AG04449 (cell line): ENCODE measurements at regions not wholly inside any gene's neighbourhood (a gene's known extent, or its start where the extent isn't known, plus 50 kb on each side); places are given as distances from the start of the nearest gene placed in this dataset.

ENCODE experiments used
- CTCF ChIA-PET: fragments of 350-600 bp; formaldehyde crosslinking; extraction: SDS; loops from one replicate; lab custom pipeline; 2021; ENCODE audit warnings: antibody characterized with exemption; lab: Yijun Ruan, JAX
- POLR2A ChIA-PET: fragments of 400-600, 350-600 bp; formaldehyde crosslinking; extraction: SDS; loops from one replicate; lab custom pipeline; 2020; ENCODE audit warnings: antibody characterized with exemption, inconsistent platforms; lab: Yijun Ruan, JAX
- DNase-seq: peaks from one replicate; pipeline ENCODE4 v3.0.0-alpha.2; 2010; ENCODE audit warnings: low read depth, low spot score
- H3K4me3 ChIP-seq: 2 replicates; pipeline ENCODE4 v1.5.1; 2011; ENCODE audit warnings: low read depth, mild to moderate bottlenecking, control low read depth, low read length
- TF ChIP-seq, protein P1 (sequence below): IDR thresholded peaks from one replicate; pipeline ENCODE4 v1.5.1; 2011; ENCODE audit warnings: mild to moderate bottlenecking, moderate library complexity, low read length, control low read depth, inconsistent platforms; ENCODE audit not compliant: insufficient read depth; ENCODE audit errors: missing control alignments

DNA sequence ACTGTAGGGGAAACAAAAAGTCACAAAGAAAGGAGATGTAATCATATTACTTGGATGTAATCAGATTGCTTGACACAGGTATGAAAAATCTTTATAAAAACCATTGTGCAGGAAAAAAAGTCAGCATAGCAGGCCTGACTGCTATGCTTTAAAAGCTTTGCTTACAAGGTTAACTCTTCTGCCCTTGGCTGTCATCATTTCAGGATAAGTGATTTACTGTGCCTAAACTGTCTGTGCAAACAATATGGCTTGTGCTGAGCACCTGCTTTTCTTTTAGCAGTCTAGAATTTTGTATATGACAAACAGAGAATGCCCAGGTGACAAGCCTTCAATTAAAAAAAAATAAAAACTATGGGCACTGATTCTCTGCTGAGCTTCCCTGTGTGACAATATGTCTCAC lies 63.8 kb upstream of the PLEKHG7 start:
- CTCF ChIA-PET = interaction anchor here (1.6 to 2.1 kb wide), 2 partner anchors 10 to 1257 kb away, joined by 7 to 9 read pairs; no protein-coding TSS in a partner anchor
- DNase-seq = no peak
- POLR2A ChIA-PET = no interaction called here

DNA sequence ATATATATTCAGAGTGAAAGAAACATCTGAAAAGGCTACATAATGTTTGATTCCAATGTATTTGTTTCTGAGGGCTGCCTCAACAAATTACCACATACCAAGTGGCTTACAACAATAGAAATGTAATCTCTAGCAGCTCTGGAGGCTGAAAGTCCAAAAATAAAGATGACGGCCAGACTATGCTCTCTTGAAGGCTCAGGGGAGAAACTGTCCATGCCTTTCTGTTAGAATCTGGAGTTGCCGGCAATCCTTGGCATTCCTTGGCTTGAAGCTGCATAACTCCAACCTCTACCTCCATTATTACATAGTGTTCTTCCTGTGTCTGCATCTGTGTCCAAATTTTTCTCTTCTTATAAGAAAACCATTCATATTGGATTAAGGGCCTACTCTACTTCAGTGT lies 68.1 kb upstream of the PLEKHG7 start:
- H3K4me3 ChIP-seq = no peak overlapping the region
- POLR2A ChIA-PET = interaction anchor here (1.1 kb wide), 1 partner anchor 1253 kb away, joined by 3 read pairs; no protein-coding TSS in a partner anchor
- CTCF ChIA-PET = interaction anchor here (1.7 to 4.1 kb wide), 2 partner anchors 15 to 27 kb away, joined by 4 to 22 read pairs; no protein-coding TSS in a partner anchor
- TF ChIP-seq, protein P1, sequence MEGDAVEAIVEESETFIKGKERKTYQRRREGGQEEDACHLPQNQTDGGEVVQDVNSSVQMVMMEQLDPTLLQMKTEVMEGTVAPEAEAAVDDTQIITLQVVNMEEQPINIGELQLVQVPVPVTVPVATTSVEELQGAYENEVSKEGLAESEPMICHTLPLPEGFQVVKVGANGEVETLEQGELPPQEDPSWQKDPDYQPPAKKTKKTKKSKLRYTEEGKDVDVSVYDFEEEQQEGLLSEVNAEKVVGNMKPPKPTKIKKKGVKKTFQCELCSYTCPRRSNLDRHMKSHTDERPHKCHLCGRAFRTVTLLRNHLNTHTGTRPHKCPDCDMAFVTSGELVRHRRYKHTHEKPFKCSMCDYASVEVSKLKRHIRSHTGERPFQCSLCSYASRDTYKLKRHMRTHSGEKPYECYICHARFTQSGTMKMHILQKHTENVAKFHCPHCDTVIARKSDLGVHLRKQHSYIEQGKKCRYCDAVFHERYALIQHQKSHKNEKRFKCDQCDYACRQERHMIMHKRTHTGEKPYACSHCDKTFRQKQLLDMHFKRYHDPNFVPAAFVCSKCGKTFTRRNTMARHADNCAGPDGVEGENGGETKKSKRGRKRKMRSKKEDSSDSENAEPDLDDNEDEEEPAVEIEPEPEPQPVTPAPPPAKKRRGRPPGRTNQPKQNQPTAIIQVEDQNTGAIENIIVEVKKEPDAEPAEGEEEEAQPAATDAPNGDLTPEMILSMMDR = no peak
- DNase-seq = no peak

More for the DNA sequence above, 63.8 kb upstream of the PLEKHG7 start:
- TF ChIP-seq, protein P1 = no peak
- H3K4me3 ChIP-seq = no peak overlapping the region

DNA sequence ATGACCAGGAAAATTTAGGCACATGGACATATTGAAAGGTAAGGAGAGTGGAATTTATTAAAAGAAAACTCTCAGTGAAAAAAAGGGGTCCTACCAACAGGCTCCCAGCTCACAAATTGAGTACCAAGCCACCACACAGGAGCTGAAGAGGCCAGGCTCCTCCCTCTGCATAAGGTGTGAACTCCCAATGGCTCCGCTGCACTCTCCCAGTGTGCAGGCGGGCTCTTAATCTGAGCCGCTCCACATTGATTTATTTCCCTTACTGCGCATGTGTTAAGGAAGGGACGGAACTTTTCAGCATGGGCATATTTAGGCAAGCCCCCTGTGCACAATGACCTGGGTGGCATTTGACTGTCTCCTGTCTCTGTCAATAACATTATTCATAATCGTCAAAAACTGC lies 68.6 kb upstream of the PLEKHG7 start:
- TF ChIP-seq, protein P1 = no peak
- CTCF ChIA-PET = interaction anchor here (1.2 to 4.1 kb wide), 3 partner anchors 15 to 26 kb away, joined by 3 to 22 read pairs (median 4); no protein-coding TSS in a partner anchor
- H3K4me3 ChIP-seq = no peak overlapping the region
- POLR2A ChIA-PET = interaction anchor here (1.1 kb wide), 1 partner anchor 1252 kb away, joined by 3 read pairs; no protein-coding TSS in a partner anchor
- no peak for DNase-seq

DNA sequence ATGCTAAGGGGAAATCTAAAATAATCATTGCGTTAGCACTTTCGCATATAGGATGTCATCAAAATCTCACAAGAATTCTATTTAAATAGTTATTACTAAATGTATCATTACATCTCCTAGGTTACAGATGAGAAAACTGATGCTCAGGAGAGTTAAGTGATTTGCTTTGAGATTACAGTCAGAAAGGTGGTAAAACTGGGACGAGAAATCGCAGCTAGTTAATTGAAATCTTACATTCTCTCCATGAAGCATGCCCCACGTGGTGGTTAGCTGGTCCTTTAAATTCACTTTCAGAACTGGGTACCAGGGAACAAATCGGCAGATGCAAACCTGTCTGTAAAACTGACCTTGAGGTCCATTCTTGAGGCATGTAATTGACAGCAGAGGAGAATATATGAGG lies 71.8 kb upstream of the PLEKHG7 start:
- ChIA-PET POLR2A (no interaction called here), CTCF (interaction anchor here (1.2 to 4.1 kb wide), 3 partner anchors 18 to 1249 kb away, joined by 3 to 22 read pairs (median 5); no protein-coding TSS in a partner anchor)
- no peak overlapping the region for H3K4me3 ChIP-seq
- DNase-seq = no peak
- TF ChIP-seq, protein P1 = no peak

DNA sequence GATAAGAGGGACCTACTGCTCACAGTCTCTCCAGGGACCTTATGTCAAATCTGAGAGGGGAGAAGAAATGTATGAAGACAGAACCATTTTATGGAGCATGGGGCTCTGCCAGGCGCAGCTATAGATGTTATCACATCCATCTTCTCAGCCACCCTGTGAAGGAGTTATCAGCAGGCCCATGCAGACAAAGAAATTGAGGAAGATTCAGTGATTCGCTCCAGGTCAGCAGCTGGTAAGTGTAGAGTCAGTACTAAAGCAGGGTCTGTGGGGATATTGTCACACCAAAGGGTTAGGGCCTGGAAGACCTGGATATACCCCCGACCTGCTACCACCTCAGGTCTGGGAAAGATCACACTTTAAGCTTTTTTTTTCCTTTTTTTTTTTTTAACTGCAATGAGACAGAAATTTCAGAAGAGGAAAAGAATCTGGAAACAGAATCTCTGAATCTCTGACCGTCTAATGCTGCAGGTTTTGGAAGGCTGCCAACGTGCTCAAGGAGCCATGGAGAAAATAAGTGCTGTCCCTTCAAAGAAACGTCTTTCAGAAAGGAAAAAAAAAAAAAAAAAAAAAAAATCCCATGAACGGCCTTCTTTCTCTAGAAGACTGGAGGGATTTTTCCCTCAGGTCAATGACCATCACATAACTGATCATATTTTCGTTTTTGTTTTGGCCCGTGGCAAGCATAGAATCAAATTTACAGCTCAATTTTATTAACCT lies 73.3 kb upstream of the PLEKHG7 start:
- TF ChIP-seq, protein P1 = no peak

DNA sequence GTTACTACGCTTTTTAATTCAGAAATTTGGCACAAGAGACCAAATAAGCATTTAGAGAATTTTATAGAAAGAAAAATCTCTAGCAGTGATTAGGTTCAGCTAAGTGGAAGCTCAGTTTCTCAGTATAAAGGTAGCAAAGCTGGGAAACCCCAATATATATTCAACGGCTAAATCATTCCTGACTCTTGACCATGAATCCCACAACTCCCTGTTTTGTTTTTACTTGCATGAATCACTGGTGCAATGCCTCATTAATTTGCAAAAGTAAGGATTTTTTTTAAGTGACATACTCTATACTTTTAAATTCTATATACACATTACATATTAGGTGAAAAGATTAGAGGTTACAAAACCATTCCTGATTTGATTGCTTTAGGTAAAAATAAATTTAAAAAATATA lies 74.3 kb upstream of the PLEKHG7 start:
- ChIA-PET CTCF (no interaction called here), POLR2A (no interaction called here)
- DNase-seq = no peak
- TF ChIP-seq, protein P1 = no peak
- H3K4me3 ChIP-seq = no peak overlapping the region

More for the DNA sequence above, 73.3 kb upstream of the PLEKHG7 start:
- ChIA-PET POLR2A (no interaction called here), CTCF (interaction anchor here (0.9 to 1.4 kb wide), 5 partner anchors 20 to 1247 kb away, joined by 3 to 8 read pairs (median 5); no protein-coding TSS in a partner anchor)
- DNase-seq = no peak
- no peak overlapping the region for H3K4me3 ChIP-seq
